Brain microvascular endothelial cell (primary cell): ENCODE measurements at regions not wholly inside any gene's neighbourhood (a gene's known extent, or its start where the extent isn't known, plus 50 kb on each side); places are given as distances from the start of the nearest gene placed in this dataset.
"Not testable (repeated sequence)": the region's sequence is repeated elsewhere in the genome, so short reads cannot be mapped to it uniquely, and the experiment has no call there.

Experiments
- DNase-seq: peaks from one replicate; pipeline ENCODE4 v3.0.0-alpha.2; 2020
- H3K27ac ChIP-seq: fragments of 250-450 bp; sonication (Bioruptor Pico); 2 replicates; pipeline ENCODE4 v1.5.1; 2020; ENCODE audit warnings: mild to moderate bottlenecking, moderate library complexity
- H3K27me3 ChIP-seq: fragments of 250-450 bp; sonication (Bioruptor Pico); replicated peaks from 2 replicates; pipeline ENCODE4 v1.5.1; 2020; ENCODE audit warnings: mild to moderate bottlenecking
- H3K36me3 ChIP-seq: fragments of 250-450 bp; sonication (Bioruptor Pico); replicated peaks from 2 replicates; pipeline ENCODE4 v1.5.1; 2020; ENCODE audit warnings: mild to moderate bottlenecking
- H3K4me3 ChIP-seq: 2 replicates; pipeline ENCODE4 v1.5.1; 2011; ENCODE audit warnings: low read depth, mild to moderate bottlenecking, control low read depth, low read length, moderate library complexity
- CTCF ChIP-seq: IDR thresholded peaks from 2 replicates; pipeline ENCODE4 v1.5.1; 2011; ENCODE audit warnings: low read depth, mild to moderate bottlenecking, moderate library complexity, low read length, control low read depth, inconsistent platforms; ENCODE audit errors: missing control alignments
- in situ Hi-C: cut with HindIII; loops from 2 replicates; pipeline ENCODE4 v1.10.0; 2017; ENCODE audit warnings: low sequenced_read_pairs, low pct_ligation_motif_present

- TF ChIP-seq CTCF, result no peak
- Histone ChIP-seq H3K4me3 (no peak overlapping the region), H3K27ac (no peak overlapping the region), H3K36me3 (no peaks in the 10 kb centered on the region), H3K27me3 (no peaks in the 10 kb centered on the region)
- in situ Hi-C loops, result no loop called here
- no peak for DNase-seq
Observed at GRCh38 chr5:71929003-71929402, 178.3 kb upstream of the MAP1B start.

GRCh38 chr5:71930554-71930953 lies 176.7 kb upstream of the MAP1B start:
- H3K27me3 ChIP-seq, H3K36me3 ChIP-seq, H3K4me3 ChIP-seq, H3K27ac ChIP-seq, in situ Hi-C loops, DNase-seq: not testable (repeated sequence)

GRCh38 chr5:71932131-71932654 lies 175.1 kb upstream of the MAP1B start:
- H3K36me3 ChIP-seq, result no peaks in the 10 kb centered on the region
- in situ Hi-C loops, result no loop called here
- DNase-seq, result no peak
- H3K27me3 ChIP-seq, result no peaks in the 10 kb centered on the region
- H3K27ac ChIP-seq, result peak overlapping the region; percentile 32
- no peak overlapping the region for H3K4me3 ChIP-seq
- TF ChIP-seq CTCF, result no peak

GRCh38 chr5:71932655-71933338 lies 174.5 kb upstream of the MAP1B start:
- no peak overlapping the region for H3K4me3 ChIP-seq
- in situ Hi-C loops, result no loop called here
- peak; percentile 84 for DNase-seq
- peak overlapping the region; percentile 32 for H3K27ac ChIP-seq
- H3K36me3 ChIP-seq, result no peaks in the 10 kb centered on the region
- H3K27me3 ChIP-seq, result no peaks in the 10 kb centered on the region
- peak; percentile 20 for TF ChIP-seq CTCF

- H3K27me3 ChIP-seq, result no peaks in the 10 kb centered on the region
Observed at GRCh38 chr5:71934322-71934721, 173.0 kb upstream of the MAP1B start.

More at GRCh38 chr5:71934322-71934721, 173.0 kb upstream of the MAP1B start:
- in situ Hi-C loops, result no loop called here
- Histone ChIP-seq H3K4me3 (no peak overlapping the region), H3K36me3 (no peaks in the 10 kb centered on the region), H3K27ac (no peak overlapping the region)
- no peak for DNase-seq
- no peak for TF ChIP-seq CTCF
